Fibroblast of the conjunctiva (primary cell): ENCODE measurements at regions not wholly inside any gene's neighbourhood (a gene's known extent, or its start where the extent isn't known, plus 50 kb on each side); places are given as distances from the start of the nearest gene placed in this dataset.
"Not testable (repeated sequence)": the region's sequence is repeated elsewhere in the genome, so short reads cannot be mapped to it uniquely, and the experiment has no call there.

Source experiments
- DNase-seq: peaks from one replicate; pipeline ENCODE4 v3.0.0-alpha.2; 2010; ENCODE audit warnings: low read depth

- DNase-seq = no peak
These were observed 310.3 kb upstream of the RBMS1 start for GRCh38 chr2:160803881-160804280.

- DNase-seq = no peak
These were observed 316.8 kb upstream of the RBMS1 start for GRCh38 chr2:160810406-160810805.

DNA sequence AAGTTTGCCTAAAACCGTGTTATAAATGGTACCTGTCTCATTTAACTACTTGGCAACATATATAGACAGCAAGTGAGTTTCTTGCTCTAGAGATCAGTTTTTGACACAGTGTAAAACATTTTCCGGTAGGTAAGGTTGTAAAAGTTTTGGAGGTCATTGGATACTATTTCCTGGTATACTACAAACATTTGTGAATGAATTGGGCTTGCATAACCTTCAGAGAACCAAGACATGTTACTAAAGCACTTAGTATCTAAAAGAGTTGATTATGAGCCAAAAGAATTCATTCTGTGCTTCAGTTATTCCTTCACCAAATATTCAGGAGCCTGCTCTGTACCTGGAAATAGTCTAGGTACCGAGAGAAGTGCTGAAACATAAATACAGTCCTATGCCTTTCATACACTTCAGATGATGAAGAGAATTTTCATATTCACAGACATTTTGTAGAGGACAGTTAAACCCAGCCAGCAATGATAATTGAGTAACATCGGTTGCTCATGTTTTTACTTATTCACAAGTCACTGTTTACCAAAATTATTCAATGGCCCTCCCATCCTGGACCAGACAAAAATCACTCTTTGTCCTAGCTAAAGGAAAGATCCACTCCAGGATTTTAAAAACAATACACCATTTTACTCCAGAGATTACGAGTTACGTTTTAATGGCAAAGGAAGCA lies 319.4 kb upstream of the RBMS1 start:
- DNase-seq = no peak

GRCh38 chr2:160813506-160813858 lies 319.9 kb upstream of the RBMS1 start:
- no peak for DNase-seq

- no peak for DNase-seq
These were observed 323.4 kb upstream of the RBMS1 start for GRCh38 chr2:160816916-160817499.

GRCh38 chr2:160820691-160821090 lies 327.1 kb upstream of the RBMS1 start:
- no peak for DNase-seq

- no peak for DNase-seq
These were observed 328.4 kb upstream of the RBMS1 start for GRCh38 chr2:160822006-160822405.

GRCh38 chr2:160825433-160825832 lies 331.8 kb upstream of the RBMS1 start:
- DNase-seq = no peak

- DNase-seq = no peak
These were observed 332.9 kb upstream of the RBMS1 start for GRCh38 chr2:160826496-160826895.

DNA sequence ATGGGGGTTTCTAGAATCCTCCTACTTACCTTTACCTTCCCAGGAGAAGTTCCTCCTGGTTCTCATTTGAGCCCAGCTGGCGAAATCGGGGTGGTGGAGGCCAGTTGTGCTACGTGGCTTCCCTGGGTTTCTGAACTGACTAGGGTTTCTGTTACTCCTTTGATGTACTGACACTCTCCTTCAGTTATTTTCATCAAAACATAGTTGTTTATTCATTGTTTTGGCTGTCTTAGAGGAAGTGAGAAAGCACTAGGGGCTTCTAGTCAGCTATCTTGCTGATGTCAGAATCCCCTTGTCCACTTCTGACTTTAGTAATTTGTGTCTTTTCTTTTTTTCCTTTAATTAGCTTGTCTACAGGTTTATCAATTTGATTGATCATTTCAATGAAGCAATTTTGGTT lies 332.2 kb upstream of the TANK start:
- DNase-seq = no peak

GRCh38 chr2:160832381-160832780 lies 327.8 kb upstream of the TANK start:
- DNase-seq = not testable (repeated sequence)

GRCh38 chr2:160835166-160835565 lies 325.1 kb upstream of the TANK start:
- DNase-seq = no peak

DNA sequence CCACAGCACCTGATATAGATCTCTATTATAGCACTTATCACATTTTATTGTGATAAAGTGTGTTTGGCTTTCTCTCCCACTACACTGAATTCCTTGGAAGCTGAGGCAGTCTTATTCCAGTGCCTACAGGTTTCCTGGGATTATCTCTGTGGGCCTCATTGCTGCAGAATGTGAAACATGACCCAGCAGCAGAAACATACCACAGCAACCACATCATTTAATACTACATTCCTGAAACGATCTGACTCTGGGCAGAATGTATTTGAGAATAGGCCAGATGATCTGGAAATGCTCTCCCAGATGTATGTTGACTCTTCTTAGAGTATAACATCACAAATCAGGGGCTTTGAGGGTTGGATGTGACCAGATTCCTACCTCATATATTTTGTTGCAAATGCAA lies 323.5 kb upstream of the TANK start:
- DNase-seq = peak; percentile 76

DNA sequence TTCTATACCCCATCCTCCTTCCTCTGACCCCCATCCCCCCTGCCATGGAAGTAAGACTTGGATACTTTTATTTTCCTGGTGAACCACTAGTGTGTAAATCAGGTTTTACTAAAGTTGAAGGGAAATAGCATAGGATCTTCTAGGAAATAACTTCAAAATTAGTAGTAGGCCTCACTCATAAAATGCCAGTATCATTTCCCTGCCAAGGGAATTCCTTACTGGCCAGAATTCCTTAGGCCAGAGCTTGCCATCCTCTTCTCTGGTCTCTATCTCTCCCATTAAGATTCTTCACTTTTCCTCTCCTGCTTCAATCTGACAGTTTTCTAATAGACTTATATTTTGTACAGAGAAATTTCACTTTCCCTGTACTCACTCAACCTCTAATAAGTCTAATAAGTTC lies 322.8 kb upstream of the TANK start:
- DNase-seq = no peak

- no peak for DNase-seq
These were observed 322.1 kb upstream of the TANK start for GRCh38 chr2:160838147-160838546.

GRCh38 chr2:160838691-160839090 lies 321.5 kb upstream of the TANK start:
- no peak for DNase-seq

DNA sequence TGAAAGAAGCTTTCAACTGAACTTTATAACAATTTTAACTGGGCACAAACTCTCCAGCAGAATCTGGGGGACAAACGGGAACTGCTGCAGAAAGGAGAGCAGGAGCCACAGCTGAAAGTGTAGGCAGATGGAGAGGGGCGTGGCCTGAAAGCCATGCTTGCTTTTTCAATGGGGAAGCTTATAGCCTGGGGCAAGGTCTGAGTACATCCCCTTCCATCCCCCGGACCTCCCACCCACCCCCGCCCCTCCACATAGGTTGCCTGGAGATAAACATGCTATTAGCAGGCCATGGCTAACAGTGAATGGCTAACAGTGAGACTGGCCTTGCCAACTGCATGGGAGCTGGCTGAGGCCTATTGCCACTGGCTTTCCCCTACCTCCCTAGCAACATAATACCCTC lies 317.9 kb upstream of the TANK start:
- no peak for DNase-seq

GRCh38 chr2:160859096-160859495 lies 301.1 kb upstream of the TANK start:
- DNase-seq = no peak

- DNase-seq = no peak
These were observed 298.0 kb upstream of the TANK start for GRCh38 chr2:160862226-160862625.

DNA sequence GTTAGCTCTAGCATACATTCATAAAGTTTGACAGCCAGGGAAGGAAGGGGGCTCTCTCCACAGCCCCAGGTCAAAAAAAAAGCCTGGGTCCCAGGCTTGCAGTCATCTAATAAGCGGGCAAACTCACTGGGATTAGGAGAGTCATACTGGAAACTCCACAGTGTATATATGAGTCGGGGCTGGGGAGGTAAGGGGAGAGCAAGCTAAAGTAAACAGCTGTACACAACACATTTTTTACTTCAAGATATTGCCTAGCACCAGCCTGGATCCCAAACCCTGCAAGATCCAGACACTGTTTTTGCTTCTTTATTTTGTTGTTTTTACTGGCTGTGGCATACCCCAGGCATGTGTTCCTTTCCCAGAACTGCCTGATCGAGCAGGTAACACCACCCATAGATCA lies 291.3 kb upstream of the TANK start:
- peak; percentile 9 for DNase-seq

DNA sequence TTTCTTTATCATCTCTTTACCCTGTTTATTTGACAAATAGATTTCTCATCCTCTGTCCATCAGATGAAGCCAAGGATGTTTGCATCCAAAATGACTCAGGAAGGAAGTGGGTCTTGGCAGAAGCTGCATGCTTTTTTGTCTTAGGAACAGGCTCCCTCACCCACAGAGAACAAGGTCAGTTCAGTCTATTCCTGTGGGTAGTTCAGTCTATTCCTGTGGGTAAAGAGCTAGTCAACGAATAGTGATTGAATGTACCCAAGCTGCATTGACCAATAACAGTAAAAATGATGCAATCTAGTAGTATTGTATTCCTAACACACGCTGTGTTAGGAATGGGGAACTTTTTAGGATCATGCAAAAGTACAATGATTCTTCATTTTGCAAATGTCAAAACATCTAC lies 290.8 kb upstream of the TANK start:
- DNase-seq = peak; percentile 97

- DNase-seq = peak; percentile 32
These were observed 289.3 kb upstream of the TANK start for GRCh38 chr2:160870729-160871465.

DNA sequence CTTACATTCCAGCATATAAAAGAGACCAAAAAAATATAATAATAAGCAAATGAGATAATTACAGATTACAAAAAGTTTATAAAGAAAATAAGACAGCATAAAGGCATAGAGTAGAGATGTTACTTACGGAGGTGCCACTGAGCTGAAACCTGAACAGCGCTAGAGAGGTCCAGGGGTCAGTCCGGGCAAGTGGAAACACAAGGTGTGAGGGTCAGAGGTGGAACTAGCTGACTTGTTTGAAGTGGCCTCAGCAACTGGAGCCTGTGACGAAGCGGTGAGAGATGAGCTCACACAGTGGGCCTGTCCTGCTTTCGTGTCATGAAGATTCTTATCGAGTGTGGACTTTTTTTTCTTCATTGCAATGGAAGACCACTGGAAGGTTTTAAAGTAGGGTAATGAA lies 288.3 kb upstream of the TANK start:
- no peak for DNase-seq

DNA sequence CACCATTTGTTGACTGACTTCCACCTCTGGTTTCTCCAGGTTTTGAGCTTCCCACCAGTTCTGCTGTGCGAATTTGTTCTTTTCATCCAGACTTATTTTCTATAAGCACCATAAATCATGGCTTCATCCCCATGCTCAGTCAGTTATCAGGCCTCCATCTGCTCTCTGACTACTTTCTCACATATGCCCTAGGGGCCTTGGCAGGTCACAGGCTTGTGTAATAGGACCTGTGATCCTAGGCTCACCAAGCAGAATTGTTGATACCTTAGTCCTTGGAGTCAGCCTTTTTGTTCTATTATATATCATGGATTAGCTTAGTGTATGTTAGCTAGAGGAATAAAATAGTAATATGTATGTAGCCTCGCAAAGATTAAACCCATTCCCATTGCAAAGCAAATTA lies 284.2 kb upstream of the TANK start:
- DNase-seq = no peak
